LNCaP clone FGC (cell line): ENCODE measurements at regions not wholly inside any gene's neighbourhood (a gene's known extent, or its start where the extent isn't known, plus 50 kb on each side); places are given as distances from the start of the nearest gene placed in this dataset.
A peak's percentile ranks its signal among the peaks of the same experiment; 100 is the strongest.

ENCODE experiments used
- DNase-seq: peaks from one replicate; pipeline ENCODE4 v3.0.0-alpha.2; 2011; ENCODE audit warnings: low read depth
- H3K4me3 ChIP-seq: 2 replicates; pipeline ENCODE4 v1.5.1; 2011; ENCODE audit warnings: mild to moderate bottlenecking, low read depth, low read length, control low read depth
- CTCF ChIP-seq: IDR thresholded peaks from 2 replicates; pipeline ENCODE4 v1.5.1; 2012; ENCODE audit warnings: mild to moderate bottlenecking; ENCODE audit not compliant: control insufficient read depth, insufficient read depth; ENCODE audit errors: extremely low read depth

GRCh38 chr5:51650824-51651223 lies 267.6 kb downstream of the ISL1 start:
- no peak for TF ChIP-seq CTCF
- DNase-seq, result no peak
- H3K4me3 ChIP-seq, result no peak overlapping the region

- DNase-seq, result peak; percentile 14
- no peak for TF ChIP-seq CTCF
- no peak overlapping the region for H3K4me3 ChIP-seq
Measured at GRCh38 chr5:51651476-51651875, 268.2 kb downstream of the ISL1 start.

DNA sequence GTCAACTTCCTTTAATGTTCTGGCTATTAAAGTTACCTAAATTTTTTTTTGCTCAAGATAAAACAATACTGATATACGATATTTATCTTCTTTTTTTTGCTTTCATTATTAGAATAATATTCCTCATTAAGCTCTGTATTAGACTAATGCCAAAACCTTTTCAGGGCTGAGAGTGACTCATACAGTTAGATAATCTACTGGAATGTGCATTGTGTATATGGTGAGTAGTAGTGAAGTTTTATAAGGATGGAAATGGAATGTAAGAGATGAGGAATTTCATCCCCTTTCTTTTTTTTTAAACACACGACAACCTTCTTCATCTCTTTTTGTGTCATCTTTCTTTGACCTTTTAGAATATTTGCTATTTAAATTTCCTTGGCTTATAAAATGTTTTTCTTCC lies 268.6 kb downstream of the ISL1 start:
- TF ChIP-seq CTCF, result no peak
- no peak overlapping the region for H3K4me3 ChIP-seq
- DNase-seq, result no peak

DNA sequence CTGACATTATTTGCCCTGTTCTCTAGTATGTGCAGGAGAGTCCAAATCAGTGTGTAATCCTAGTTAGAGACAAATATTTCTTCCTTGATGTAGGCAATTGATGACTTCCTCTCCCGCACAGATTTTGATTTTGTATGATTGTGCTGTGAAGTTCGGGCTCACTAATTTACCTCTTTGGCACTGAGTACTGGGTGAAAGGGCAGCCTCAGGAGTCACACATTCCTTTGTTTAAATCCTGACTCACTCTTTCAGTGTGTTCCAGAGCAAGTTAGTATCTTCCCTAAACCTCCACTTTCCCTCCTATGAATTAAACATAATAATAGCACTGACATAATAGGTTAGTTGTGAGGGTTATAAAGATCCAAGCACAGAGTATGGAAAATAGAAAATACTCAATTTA lies 269.7 kb downstream of the ISL1 start:
- DNase-seq, result no peak
- H3K4me3 ChIP-seq, result no peak overlapping the region
- TF ChIP-seq CTCF, result no peak

- no peak overlapping the region for H3K4me3 ChIP-seq
- no peak for TF ChIP-seq CTCF
- no peak for DNase-seq
Measured at GRCh38 chr5:51657340-51658240, 274.3 kb downstream of the ISL1 start.

DNA sequence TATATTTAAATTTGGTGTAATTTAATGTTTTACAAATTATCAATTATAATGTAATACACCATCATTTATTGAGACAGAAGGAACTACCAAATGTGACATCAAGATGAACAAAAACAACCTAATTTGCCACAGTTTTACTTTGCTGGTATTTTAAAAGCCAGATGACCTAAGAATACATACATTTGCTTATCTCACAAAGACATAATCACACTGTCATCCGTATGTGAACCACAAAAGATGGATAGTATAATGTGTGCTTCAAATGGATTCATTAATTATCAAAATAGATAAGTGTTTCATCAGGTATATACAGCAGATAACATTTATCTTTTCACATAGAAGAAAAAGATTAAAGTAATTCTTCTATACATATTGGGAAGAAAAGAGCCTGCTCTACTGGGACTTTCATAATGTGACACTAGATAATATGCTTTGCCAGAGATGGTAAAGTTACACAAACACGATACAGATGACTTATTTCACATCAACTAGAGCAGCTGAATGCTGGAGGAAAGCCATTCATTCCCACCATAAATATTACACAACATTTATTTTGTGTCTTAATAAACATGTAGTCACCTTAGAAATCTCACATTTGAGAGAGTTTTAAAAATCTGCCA lies 278.5 kb downstream of the ISL1 start:
- TF ChIP-seq CTCF, result no peak
- H3K4me3 ChIP-seq, result no peak overlapping the region
- DNase-seq, result no peak
